HepG2 (cell line): ENCODE measurements at regions not wholly inside any gene's neighbourhood (a gene's known extent, or its start where the extent isn't known, plus 50 kb on each side); places are given as distances from the start of the nearest gene placed in this dataset.

Source experiments
- AKNA ChIP-seq: sonication (generic); formaldehyde crosslinking; IDR thresholded peaks from 2 replicates; pipeline ENCODE4 v1.4.0; 2020; ENCODE audit warnings: missing genetic modification reagents, borderline replicate concordance
- BHLHE40 ChIP-seq: IDR thresholded peaks from 2 replicates; pipeline ENCODE4 v1.6.1; 2011; ENCODE audit warnings: low read length, improper control_type of control experiment
- CTCF ChIP-seq: sonication (generic); formaldehyde crosslinking; IDR thresholded peaks from 2 replicates; pipeline ENCODE4 v1.5.0; 2020; ENCODE audit warnings: mild to moderate bottlenecking, missing genetic modification reagents, moderate library complexity
- FOXP1 ChIP-seq, 2 experiments: fragments of 450-650 bp in 1 of 2; IDR thresholded peaks; 2 replicates each; pipeline ENCODE4 v1.6.1; 2017 to 2018; ENCODE audit warnings: antibody characterized with exemption in 1 of 2
- HOXA7 ChIP-seq: sonication (generic); formaldehyde crosslinking; IDR thresholded peaks from 2 replicates; pipeline ENCODE4 v1.8.1; 2022; ENCODE audit warnings: mild to moderate bottlenecking, missing genetic modification reagents, moderate library complexity
- PHF20 ChIP-seq: sonication (generic); formaldehyde crosslinking; IDR thresholded peaks from 2 replicates; pipeline ENCODE4 v1.5.0; 2020; ENCODE audit warnings: mild to moderate bottlenecking, missing genetic modification reagents
- POLR2A ChIP-seq, 2 experiments: IDR thresholded peaks; 2 replicates each; pipeline ENCODE4 v1.6.1; 2011; ENCODE audit warnings: low read depth in 2 of 2, low read length in 2 of 2, mild to moderate bottlenecking in 1 of 2, moderate library complexity in 1 of 2; ENCODE audit not compliant: insufficient read depth in 1 of 2
- SP1 ChIP-seq, 2 experiments: fragments of 450-650 bp in 1 of 2; sonication (generic) in 1 of 2; formaldehyde crosslinking in 1 of 2; IDR thresholded peaks; 2 replicates each; pipeline versions ENCODE4 v1.4.0 to v1.6.1; 2016 to 2020; ENCODE audit warnings: missing genetic modification reagents in 1 of 2
- TRAFD1 ChIP-seq: sonication (generic); formaldehyde crosslinking; IDR thresholded peaks from 2 replicates; pipeline ENCODE4 v1.5.1; 2020; ENCODE audit warnings: missing genetic modification reagents, mild to moderate bottlenecking, borderline replicate concordance
- ZNF138 ChIP-seq: sonication (generic); formaldehyde crosslinking; IDR thresholded peaks from 2 replicates; pipeline ENCODE4 v1.5.0; 2020; ENCODE audit warnings: mild to moderate bottlenecking, low read depth, missing genetic modification reagents

- TF ChIP-seq CTCF (CRISPR knock-in tag): no peak
- no peak for TF ChIP-seq FOXP1 (IDR thresholded peaks at IDR 0.05)
- no peak for TF ChIP-seq FOXP1 (CRISPR knock-in tag; IDR thresholded peaks at IDR 0.05)
- no peak for TF ChIP-seq BHLHE40
- TF ChIP-seq TRAFD1: no peak
- TF ChIP-seq AKNA (CRISPR knock-in tag): no peak
- TF ChIP-seq SP1 (IDR thresholded peaks at IDR 0.05): no peak
- no peak for TF ChIP-seq SP1 (CRISPR knock-in tag; IDR thresholded peaks at IDR 0.05)
- no peak for TF ChIP-seq ZNF138 (CRISPR knock-in tag)
- no peak for TF ChIP-seq POLR2A (IDR thresholded peaks at IDR 0.05; ENCODE audit: insufficient read depth in 1 of 2, low read depth in 2 of 2, low read length in 2 of 2)
- TF ChIP-seq HOXA7: no peak
- no peak for TF ChIP-seq PHF20
Observed at GRCh38 chr12:113533842-113534375, 62.2 kb upstream of the LHX5 start.
